22Rv1 (cell line): ENCODE measurements at regions not wholly inside any gene's neighbourhood (a gene's known extent, or its start where the extent isn't known, plus 50 kb on each side); places are given as distances from the start of the nearest gene placed in this dataset.

ENCODE experiments used
- H3K27ac ChIP-seq: fragments of 450-650 bp; 2 replicates; pipeline ENCODE4 v1.5.1; 2017
- CTCF ChIP-seq: fragments of 450-650 bp; IDR thresholded peaks from 2 replicates; pipeline ENCODE4 v1.5.1; 2017; ENCODE audit warnings: mild to moderate bottlenecking
- ZFX ChIP-seq: fragments of 450-650 bp; IDR thresholded peaks from 2 replicates; pipeline ENCODE4 v1.6.1; 2017; ENCODE audit warnings: antibody characterized with exemption, borderline replicate concordance

GRCh38 chr3:74789111-74789510 lies 174.7 kb upstream of the CNTN3 start:
- no peak for TF ChIP-seq CTCF
- no peak for TF ChIP-seq ZFX
- H3K27ac ChIP-seq, result no peak overlapping the region

GRCh38 chr3:74787011-74787410 lies 172.6 kb upstream of the CNTN3 start:
- TF ChIP-seq CTCF (no peak), ZFX (no peak)
- no peak overlapping the region for H3K27ac ChIP-seq

GRCh38 chr3:74771401-74771800 lies 156.9 kb upstream of the CNTN3 start:
- H3K27ac ChIP-seq, result no peak overlapping the region
- no peak for TF ChIP-seq ZFX
- TF ChIP-seq CTCF, result no peak

GRCh38 chr3:74768010-74768409 lies 153.6 kb upstream of the CNTN3 start:
- no peak overlapping the region for H3K27ac ChIP-seq
- TF ChIP-seq CTCF, result no peak

- no peak overlapping the region for H3K27ac ChIP-seq
- TF ChIP-seq CTCF (no peak), ZFX (no peak)
Observed at GRCh38 chr3:74766405-74766804, 151.9 kb upstream of the CNTN3 start.

- H3K27ac ChIP-seq, result no peak overlapping the region
- TF ChIP-seq CTCF, result no peak
- no peak for TF ChIP-seq ZFX
Observed at GRCh38 chr3:74763830-74764229, 149.4 kb upstream of the CNTN3 start.

- no peak overlapping the region for H3K27ac ChIP-seq
- no peak for TF ChIP-seq CTCF
- no peak for TF ChIP-seq ZFX
Observed at GRCh38 chr3:74756674-74757073, 142.2 kb upstream of the CNTN3 start.
